Dendritic cell treated with granulocyte-macrophage colony-stimulating factor and Interleukin-4, amounts not matched to agents 40 ng/mL and 50 ng/mL, for 4 days (primary cell): ENCODE measurements at regions not wholly inside any gene's neighbourhood (a gene's known extent, or its start where the extent isn't known, plus 50 kb on each side); places are given as distances from the start of the nearest gene placed in this dataset.

Experiments used
- H3K27ac Mint-ChIP-seq: one replicate; pipeline ENCODE4 v1.8.0; 2022; ENCODE audit warnings: mild to moderate bottlenecking, mixed read lengths
- H3K27me3 Mint-ChIP-seq: one replicate; pipeline ENCODE4 v1.8.0; 2022; ENCODE audit warnings: mild to moderate bottlenecking, mixed read lengths
- H3K36me3 Mint-ChIP-seq: one replicate; pipeline ENCODE4 v1.8.0; 2022; ENCODE audit warnings: low read depth, mixed read lengths
- H3K4me1 Mint-ChIP-seq: one replicate; pipeline ENCODE4 v1.8.0; 2022; ENCODE audit warnings: low read depth, mixed read lengths
- H3K4me3 Mint-ChIP-seq: one replicate; pipeline ENCODE4 v1.8.0; 2022; ENCODE audit warnings: mild to moderate bottlenecking, moderate library complexity, mixed read lengths
- H3K9me3 Mint-ChIP-seq: one replicate; pipeline ENCODE4 v1.8.0; 2022; ENCODE audit warnings: mixed read lengths
- intact Hi-C: fragments of 100-400 bp; cut with micrococcal nuclease; formaldehyde crosslinking; loops from one replicate; pipeline ENCODE4 v1.15.0; 2022

- peaks cover 9% of the 10 kb centered on the region for H3K27me3 Mint-ChIP-seq
- no peaks in the 10 kb centered on the region for H3K9me3 Mint-ChIP-seq
- no peaks in the 10 kb centered on the region for H3K36me3 Mint-ChIP-seq
- H3K4me3 Mint-ChIP-seq = no peak overlapping the region
- peaks cover under 1% of the 10 kb centered on the region for H3K4me1 Mint-ChIP-seq
- no peak overlapping the region for H3K27ac Mint-ChIP-seq
- intact Hi-C loops = no loop called here
These were observed 94.3 kb upstream of the CD55 start for GRCh38 chr1:207227131-207227630.

GRCh38 chr1:207228987-207229386 is 92.5 kb upstream of the CD55 start:
- Mint-ChIP-seq H3K4me3 (no peak overlapping the region), H3K9me3 (no peaks in the 10 kb centered on the region), H3K4me1 (no peaks in the 10 kb centered on the region), H3K36me3 (no peaks in the 10 kb centered on the region), H3K27ac (no peak overlapping the region), H3K27me3 (peaks cover 6% of the 10 kb centered on the region)
- intact Hi-C loops = no loop called here

- H3K27me3 Mint-ChIP-seq = peaks cover 4% of the 10 kb centered on the region
- no peaks in the 10 kb centered on the region for H3K9me3 Mint-ChIP-seq
- no peaks in the 10 kb centered on the region for H3K4me1 Mint-ChIP-seq
- no peak overlapping the region for H3K4me3 Mint-ChIP-seq
- intact Hi-C loops = no loop called here
- H3K27ac Mint-ChIP-seq = no peak overlapping the region
- no peaks in the 10 kb centered on the region for H3K36me3 Mint-ChIP-seq
These were observed 91.0 kb upstream of the CD55 start for GRCh38 chr1:207230441-207230840.

GRCh38 chr1:207234690-207235089 is 86.8 kb upstream of the CD55 start:
- H3K27ac Mint-ChIP-seq = no peak overlapping the region
- H3K36me3 Mint-ChIP-seq = no peaks in the 10 kb centered on the region
- intact Hi-C loops = no loop called here
- no peaks in the 10 kb centered on the region for H3K4me1 Mint-ChIP-seq
- H3K27me3 Mint-ChIP-seq = peaks cover 18% of the 10 kb centered on the region
- H3K9me3 Mint-ChIP-seq = no peaks in the 10 kb centered on the region
- no peak overlapping the region for H3K4me3 Mint-ChIP-seq

- intact Hi-C loops = no loop called here
- peaks cover 22% of the 10 kb centered on the region for H3K27me3 Mint-ChIP-seq
- no peaks in the 10 kb centered on the region for H3K36me3 Mint-ChIP-seq
- H3K4me1 Mint-ChIP-seq = peaks cover 10% of the 10 kb centered on the region
- H3K27ac Mint-ChIP-seq = no peak overlapping the region
- no peak overlapping the region for H3K4me3 Mint-ChIP-seq
- H3K9me3 Mint-ChIP-seq = no peaks in the 10 kb centered on the region
These were observed 81.6 kb upstream of the CD55 start for GRCh38 chr1:207239874-207240273.

GRCh38 chr1:207240325-207241101 is 81.0 kb upstream of the CD55 start:
- H3K27me3 Mint-ChIP-seq = peaks cover 22% of the 10 kb centered on the region
- H3K27ac Mint-ChIP-seq = no peak overlapping the region
- intact Hi-C loops = no loop called here

GRCh38 chr1:207241164-207241934 is 80.1 kb upstream of the CD55 start:
- Mint-ChIP-seq H3K36me3 (no peaks in the 10 kb centered on the region), H3K4me3 (no peak overlapping the region), H3K4me1 (peaks cover 20% of the 10 kb centered on the region), H3K27ac (no peak overlapping the region), H3K27me3 (peaks cover 22% of the 10 kb centered on the region), H3K9me3 (no peaks in the 10 kb centered on the region)
- intact Hi-C loops = no loop called here

More at GRCh38 chr1:207240325-207241101, 81.0 kb upstream of the CD55 start:
- Mint-ChIP-seq H3K36me3 (no peaks in the 10 kb centered on the region), H3K9me3 (no peaks in the 10 kb centered on the region), H3K4me3 (no peak overlapping the region), H3K4me1 (peaks cover 14% of the 10 kb centered on the region)

- intact Hi-C loops = no loop called here
- Mint-ChIP-seq H3K4me1 (peaks cover 43% of the 10 kb centered on the region), H3K9me3 (no peaks in the 10 kb centered on the region), H3K4me3 (no peak overlapping the region), H3K27ac (no peak overlapping the region), H3K36me3 (no peaks in the 10 kb centered on the region), H3K27me3 (peaks cover 12% of the 10 kb centered on the region)
These were observed 77.8 kb upstream of the CD55 start for GRCh38 chr1:207243442-207244408.

- H3K36me3 Mint-ChIP-seq = no peaks in the 10 kb centered on the region
- H3K4me3 Mint-ChIP-seq = no peak overlapping the region
- H3K9me3 Mint-ChIP-seq = no peaks in the 10 kb centered on the region
- no peak overlapping the region for H3K27ac Mint-ChIP-seq
- H3K27me3 Mint-ChIP-seq = peaks cover 7% of the 10 kb centered on the region
- intact Hi-C loops = no loop called here
- H3K4me1 Mint-ChIP-seq = peaks cover 48% of the 10 kb centered on the region
These were observed 77.1 kb upstream of the CD55 start for GRCh38 chr1:207244409-207244801.

GRCh38 chr1:207245124-207245523 is 76.4 kb upstream of the CD55 start:
- peaks cover 55% of the 10 kb centered on the region for H3K4me1 Mint-ChIP-seq

GRCh38 chr1:207248544-207249198 is 72.8 kb upstream of the CD55 start:
- Mint-ChIP-seq H3K36me3 (no peaks in the 10 kb centered on the region), H3K9me3 (peaks cover 7% of the 10 kb centered on the region), H3K27me3 (peaks cover under 1% of the 10 kb centered on the region), H3K4me1 (peaks cover 59% of the 10 kb centered on the region), H3K4me3 (peak overlapping the region; percentile 32), H3K27ac (peak overlapping the region; percentile 63)
- intact Hi-C loops = no loop called here

More at GRCh38 chr1:207245124-207245523, 76.4 kb upstream of the CD55 start:
- intact Hi-C loops = no loop called here
- no peaks in the 10 kb centered on the region for H3K36me3 Mint-ChIP-seq
- H3K4me3 Mint-ChIP-seq = no peak overlapping the region
- no peaks in the 10 kb centered on the region for H3K9me3 Mint-ChIP-seq
- peaks cover 5% of the 10 kb centered on the region for H3K27me3 Mint-ChIP-seq
- no peak overlapping the region for H3K27ac Mint-ChIP-seq

- Mint-ChIP-seq H3K9me3 (peaks cover 25% of the 10 kb centered on the region), H3K4me1 (peaks cover 53% of the 10 kb centered on the region), H3K27me3 (no peaks in the 10 kb centered on the region), H3K27ac (peak overlapping the region; percentile 5), H3K36me3 (peaks cover 7% of the 10 kb centered on the region), H3K4me3 (no peak overlapping the region)
- intact Hi-C loops = loop anchor here (10.0 kb wide), 1 partner anchor 74 kb away; the partner anchor contains the start of gene CD55
These were observed 71.0 kb upstream of the CD55 start for GRCh38 chr1:207250431-207250830.

GRCh38 chr1:207251066-207251465 is 70.4 kb upstream of the CD55 start:
- H3K9me3 Mint-ChIP-seq = peaks cover 31% of the 10 kb centered on the region
- peaks cover 1% of the 10 kb centered on the region for H3K27me3 Mint-ChIP-seq
- H3K36me3 Mint-ChIP-seq = peaks cover 7% of the 10 kb centered on the region
- H3K4me3 Mint-ChIP-seq = no peak overlapping the region
- intact Hi-C loops = loop anchor here (10.0 kb wide), 1 partner anchor 74 kb away; the partner anchor contains the start of gene CD55
- peaks cover 53% of the 10 kb centered on the region for H3K4me1 Mint-ChIP-seq
- H3K27ac Mint-ChIP-seq = no peak overlapping the region
